CD4-positive, alpha-beta T cell (primary cell): ENCODE measurements at regions not wholly inside any gene's neighbourhood (a gene's known extent, or its start where the extent isn't known, plus 50 kb on each side); places are given as distances from the start of the nearest gene placed in this dataset.

ENCODE experiments used
- ATAC-seq: fragments of 200-7000 bp; cut with Tn5 transposase; one replicate; pipeline ENCODE4 v1.10.0; 2022; ENCODE audit warnings: mild to moderate bottlenecking; ENCODE audit not compliant: poor library complexity
- CTCF ChIA-PET: fragments of 350-600 bp; sonication (Branson Sonifier 250); formaldehyde crosslinking; loops from one replicate; lab custom pipeline; 2021; ENCODE audit warnings: antibody characterized with exemption, inconsistent platforms; lab: Charles Lee
- POLR2A ChIA-PET: fragments of 350-600 bp; sonication (Branson Sonifier 250); formaldehyde crosslinking; loops from one replicate; lab custom pipeline; 2021; ENCODE audit warnings: antibody characterized with exemption, inconsistent platforms; lab: Charles Lee
- DNase-seq, 14 experiments: peaks; one replicate each; pipeline ENCODE4 v3.0.0-alpha.2; 2013 to 2020; ENCODE audit warnings: mixed read lengths in 2 of 14
- H3K27ac ChIP-seq, 2 donors: one replicate each; pipeline versions ENCODE4 v1.5.1 to v1.7.0; 2013; ENCODE audit warnings: low read length in 2 of 2, low read depth in 1 of 2, mild to moderate bottlenecking in 1 of 2
- H3K27me3 ChIP-seq, 2 experiments: 1 replicate in 1 of 2; 2 replicates in 1 of 2; pipeline versions ENCODE4 v1.6.1 to v1.7.0; 2013; ENCODE audit warnings: low read length in 2 of 2, control low read depth in 1 of 2, mild to moderate bottlenecking in 1 of 2, moderate library complexity in 1 of 2; ENCODE audit not compliant: insufficient read depth in 2 of 2, control insufficient read depth in 1 of 2
- H3K36me3 ChIP-seq: one replicate; pipeline ENCODE4 v1.6.1; 2013; ENCODE audit warnings: low read length, control low read depth; ENCODE audit not compliant: insufficient read depth
- H3K4me1 ChIP-seq: one replicate; pipeline ENCODE4 v1.6.1; 2013; ENCODE audit warnings: low read length, control low read depth; ENCODE audit not compliant: insufficient read depth
- H3K4me3 ChIP-seq: one replicate; pipeline ENCODE4 v1.5.1; 2013; ENCODE audit warnings: mild to moderate bottlenecking, low read length, moderate library complexity
- H3K9me3 ChIP-seq, 2 experiments: 1 replicate in 1 of 2; 2 replicates in 1 of 2; pipeline versions ENCODE4 v1.6.1 to v1.7.0; 2013; ENCODE audit warnings: low read length in 2 of 2, mild to moderate bottlenecking in 2 of 2, control low read depth in 1 of 2, moderate library complexity in 1 of 2; ENCODE audit not compliant: control insufficient read depth in 1 of 2, insufficient read depth in 1 of 2
- H3K27ac Mint-ChIP-seq: one replicate; pipeline ENCODE4 v1.8.0; 2020; ENCODE audit warnings: mixed read lengths
- H3K27me3 Mint-ChIP-seq: one replicate; pipeline ENCODE4 v1.8.0; 2021; ENCODE audit warnings: mixed read lengths
- H3K36me3 Mint-ChIP-seq: one replicate; pipeline ENCODE4 v1.8.0; 2021; ENCODE audit warnings: low read depth, mixed read lengths
- H3K4me1 Mint-ChIP-seq: one replicate; pipeline ENCODE4 v1.8.0; 2021; ENCODE audit warnings: low read depth, mixed read lengths
- H3K4me3 Mint-ChIP-seq: one replicate; pipeline ENCODE4 v1.8.0; 2020; ENCODE audit warnings: mild to moderate bottlenecking, mixed read lengths
- H3K9me3 Mint-ChIP-seq: one replicate; pipeline ENCODE4 v1.8.0; 2020; ENCODE audit warnings: mixed read lengths
- CTCF ChIP-seq: fragments of 200-600 bp; IDR thresholded peaks from one replicate; pipeline ENCODE4 v1.8.0; 2022; ENCODE audit warnings: antibody characterized with exemption, mild to moderate bottlenecking
- intact Hi-C, 2 experiments: fragments of 100-400 bp; cut with DNase I in 1 of 2; cut with micrococcal nuclease in 1 of 2; formaldehyde crosslinking; loops; one replicate each; pipeline versions ENCODE4 v1.15.1 to v1.9.0; 2023 to 2025; cut with DNase I, micrococcal nuclease

GRCh38 chr7:19376538-19376937 is 231.3 kb upstream of the FERD3L start:
- ChIA-PET CTCF (no interaction called here), POLR2A (no interaction called here)
- Histone ChIP-seq H3K27ac (no peak overlapping the region), H3K4me1 (no peaks in the 10 kb centered on the region), H3K36me3 (no peaks in the 10 kb centered on the region), H3K9me3 (peaks cover 0 to 7% of the 10 kb centered on the region in 2 experiments), H3K4me3 (no peak overlapping the region), H3K27me3 (no peaks in the 10 kb centered on the region)
- no peak for ATAC-seq
- H3K9me3 Mint-ChIP-seq: peaks cover 2% of the 10 kb centered on the region
- no peaks in the 10 kb centered on the region for H3K36me3 Mint-ChIP-seq
- no peak for TF ChIP-seq CTCF
- no peak overlapping the region for H3K4me3 Mint-ChIP-seq
- no peaks in the 10 kb centered on the region for H3K27me3 Mint-ChIP-seq
- DNase-seq: peak in 1 of 14 experiments; percentile 3
- H3K27ac Mint-ChIP-seq: no peak overlapping the region
- intact Hi-C loops: no loop called here
- H3K4me1 Mint-ChIP-seq: no peaks in the 10 kb centered on the region

DNA sequence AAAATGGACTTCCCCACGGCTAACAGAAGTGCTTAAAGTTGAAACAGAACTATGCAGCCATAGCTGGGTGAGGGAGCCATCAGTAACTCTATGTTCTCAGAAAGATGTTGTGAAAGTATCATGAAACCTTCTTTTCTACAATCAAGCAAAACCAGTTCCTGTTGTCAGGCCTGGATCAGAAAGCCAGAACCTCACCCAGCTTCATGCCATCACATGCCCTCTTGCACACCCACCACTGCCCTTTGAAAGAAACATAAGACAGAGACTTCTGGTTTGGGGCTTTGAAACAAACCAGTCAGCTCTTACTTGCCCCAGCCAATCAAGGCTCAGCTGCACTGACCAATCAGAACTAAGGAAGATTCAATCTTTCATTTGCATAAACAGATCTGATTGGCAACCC is 230.8 kb upstream of the FERD3L start:
- Histone ChIP-seq H3K27ac (no peak overlapping the region), H3K9me3 (peaks cover 0 to 7% of the 10 kb centered on the region in 2 experiments), H3K4me3 (no peak overlapping the region), H3K36me3 (no peaks in the 10 kb centered on the region), H3K27me3 (no peaks in the 10 kb centered on the region), H3K4me1 (no peaks in the 10 kb centered on the region)
- no peak for DNase-seq
- H3K4me3 Mint-ChIP-seq: no peak overlapping the region
- H3K27me3 Mint-ChIP-seq: no peaks in the 10 kb centered on the region
- peaks cover 2% of the 10 kb centered on the region for H3K9me3 Mint-ChIP-seq
- no peak for ATAC-seq
- POLR2A ChIA-PET: no interaction called here
- no peaks in the 10 kb centered on the region for H3K36me3 Mint-ChIP-seq
- CTCF ChIA-PET: no interaction called here
- intact Hi-C loops: no loop called here
- TF ChIP-seq CTCF: no peak
- no peaks in the 10 kb centered on the region for H3K4me1 Mint-ChIP-seq
- H3K27ac Mint-ChIP-seq: no peak overlapping the region

DNA sequence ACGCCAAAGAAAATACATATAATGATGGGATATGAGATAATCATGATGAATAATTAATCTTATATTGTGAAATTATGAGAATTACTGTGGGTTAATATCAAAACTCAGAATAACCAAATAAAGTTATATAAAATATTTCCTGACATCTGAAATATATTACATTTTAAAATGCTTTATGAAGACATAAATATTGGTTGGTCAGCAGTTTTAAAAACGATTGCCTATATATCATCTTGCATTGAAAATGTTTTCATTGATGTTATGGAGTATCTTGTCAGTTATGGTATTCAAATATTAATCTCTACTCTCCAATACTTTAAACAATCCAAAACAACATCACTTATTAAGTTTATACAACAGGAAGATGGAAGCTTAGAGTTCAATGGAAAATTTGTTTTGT is 228.1 kb upstream of the FERD3L start:
- intact Hi-C loops: no loop called here
- POLR2A ChIA-PET: no interaction called here
- H3K27me3 Mint-ChIP-seq: no peaks in the 10 kb centered on the region
- no peak overlapping the region for H3K27ac Mint-ChIP-seq
- ATAC-seq (no peak), DNase-seq (no peak)
- CTCF ChIA-PET: no interaction called here
- peaks cover 2% of the 10 kb centered on the region for H3K9me3 Mint-ChIP-seq
- H3K4me1 Mint-ChIP-seq: no peaks in the 10 kb centered on the region
- H3K36me3 Mint-ChIP-seq: no peaks in the 10 kb centered on the region
- H3K9me3 ChIP-seq: no peaks in the 10 kb centered on the region
- H3K27ac ChIP-seq: no peak overlapping the region
- H3K36me3 ChIP-seq: no peaks in the 10 kb centered on the region
- no peak for TF ChIP-seq CTCF
- H3K4me3 ChIP-seq: no peak overlapping the region
- H3K27me3 ChIP-seq: no peaks in the 10 kb centered on the region
- H3K4me3 Mint-ChIP-seq: no peak overlapping the region
- H3K4me1 ChIP-seq: no peaks in the 10 kb centered on the region
